ENCODE measurements at regions not wholly inside any gene's neighbourhood (a gene's known extent, or its start where the extent isn't known, plus 50 kb on each side); places are given as distances from the start of the nearest gene placed in this dataset.

GRCh38 chr6:28726569-28727309 lies 197.0 kb downstream of the TRIM27 start:
- ChIA-PET CTCF (no interaction called here), POLR2A (no interaction called here)

DNA sequence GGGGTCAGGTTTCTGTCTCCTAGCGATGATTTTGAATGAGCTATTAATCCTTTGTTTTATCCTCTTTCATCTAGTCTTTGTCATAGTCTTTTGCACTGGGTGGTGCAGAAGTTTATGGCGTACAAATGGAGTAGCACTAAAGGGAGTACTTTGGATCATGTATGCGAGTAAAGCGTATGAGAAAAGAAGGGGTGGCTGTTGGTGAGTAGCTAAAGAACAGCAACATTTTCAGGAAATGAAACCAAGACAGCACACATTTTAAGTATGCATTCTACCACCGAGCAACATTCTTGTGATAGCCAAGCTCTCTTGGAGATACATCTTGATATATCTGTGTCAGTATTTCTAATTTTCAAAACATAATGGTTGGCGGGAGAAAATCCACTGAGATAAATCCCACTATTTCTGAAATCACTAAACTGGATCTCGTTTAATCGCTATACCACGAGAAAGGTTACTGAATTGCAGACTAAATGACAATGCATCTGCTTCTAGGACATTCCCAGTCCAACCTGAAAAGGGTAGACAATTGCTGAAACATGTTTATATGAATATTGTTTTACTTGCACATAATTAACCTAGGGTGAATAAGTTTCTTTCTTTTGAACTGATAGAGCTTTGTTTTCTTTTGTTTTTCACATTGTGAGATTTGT lies 196.1 kb downstream of the TRIM27 start:
- ChIA-PET CTCF (interaction anchor here (0.5 kb wide), 1 partner anchor 19 kb away, joined by 7 read pairs; no protein-coding TSS in a partner anchor), POLR2A (interaction anchor here (0.7 kb wide), 1 partner anchor 13 kb away, joined by 3 read pairs; no protein-coding TSS in a partner anchor)

- ChIA-PET POLR2A (no interaction called here), CTCF (interaction anchor here (0.6 kb wide), 1 partner anchor 836 kb away, joined by 3 read pairs; no protein-coding TSS in a partner anchor)
These were observed 194.0 kb downstream of the TRIM27 start for GRCh38 chr6:28729501-28730402.

GRCh38 chr6:28732052-28732451 lies 191.7 kb downstream of the TRIM27 start:
- CTCF ChIA-PET = no interaction called here

GRCh38 chr6:28734443-28734959 lies 189.3 kb downstream of the TRIM27 start:
- CTCF ChIA-PET = no interaction called here
- POLR2A ChIA-PET = no interaction called here

More at GRCh38 chr6:28732052-28732451, 191.7 kb downstream of the TRIM27 start:
- POLR2A ChIA-PET = no interaction called here

DNA sequence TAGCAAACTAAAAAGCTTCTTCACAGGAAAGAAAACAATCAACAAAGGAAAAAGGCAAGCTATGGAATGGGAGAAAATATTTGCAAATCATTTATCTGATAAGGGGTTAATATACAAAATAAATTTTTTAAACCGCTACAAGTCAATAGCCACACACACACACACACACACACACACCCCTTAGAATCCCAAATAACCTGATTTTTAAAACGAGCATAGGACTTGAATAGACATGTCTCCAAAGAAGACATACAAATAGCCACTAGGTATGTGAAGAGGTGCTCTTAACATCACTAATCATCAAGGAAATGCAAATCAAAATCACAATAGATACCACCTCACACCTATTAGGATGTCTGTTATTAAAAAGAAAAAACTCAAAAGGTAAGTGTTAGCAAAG lies 187.7 kb downstream of the TRIM27 start:
- CTCF ChIA-PET = no interaction called here
- POLR2A ChIA-PET = no interaction called here

DNA sequence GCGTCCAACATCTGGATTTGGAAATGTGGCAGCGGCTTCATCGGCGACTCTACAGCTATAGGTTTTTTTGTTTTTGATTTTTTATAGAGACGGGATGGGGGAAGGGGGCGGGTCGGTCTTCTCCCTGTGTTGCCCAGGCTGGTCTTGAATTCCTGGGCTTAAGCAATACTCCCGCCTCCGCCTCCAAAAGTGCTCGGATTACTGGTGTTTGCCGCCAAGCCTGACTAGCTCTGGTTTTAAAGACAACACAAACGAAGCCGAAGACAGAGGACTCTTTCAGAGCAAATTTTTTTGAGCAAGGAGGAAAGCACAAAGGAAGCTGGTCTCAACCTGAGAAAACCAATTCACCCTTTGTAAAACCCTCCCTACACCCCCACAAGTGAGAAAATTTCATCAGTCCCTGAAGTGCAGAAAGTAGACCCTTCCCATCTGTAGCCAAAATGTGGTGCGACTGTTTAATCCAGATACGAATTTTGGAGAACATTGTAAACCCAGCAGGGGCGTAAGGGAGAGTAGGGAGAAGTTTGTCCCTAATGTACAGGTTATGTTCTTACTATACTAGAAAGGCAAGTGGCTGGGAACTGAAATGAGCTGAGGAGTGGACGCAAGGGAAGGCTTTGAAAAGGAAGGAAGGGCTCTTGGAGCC lies 185.9 kb downstream of the TRIM27 start:
- ChIA-PET CTCF (no interaction called here), POLR2A (no interaction called here)

- POLR2A ChIA-PET = no interaction called here
- CTCF ChIA-PET = no interaction called here
These were observed 185.4 kb downstream of the TRIM27 start for GRCh38 chr6:28738396-28738765.

DNA sequence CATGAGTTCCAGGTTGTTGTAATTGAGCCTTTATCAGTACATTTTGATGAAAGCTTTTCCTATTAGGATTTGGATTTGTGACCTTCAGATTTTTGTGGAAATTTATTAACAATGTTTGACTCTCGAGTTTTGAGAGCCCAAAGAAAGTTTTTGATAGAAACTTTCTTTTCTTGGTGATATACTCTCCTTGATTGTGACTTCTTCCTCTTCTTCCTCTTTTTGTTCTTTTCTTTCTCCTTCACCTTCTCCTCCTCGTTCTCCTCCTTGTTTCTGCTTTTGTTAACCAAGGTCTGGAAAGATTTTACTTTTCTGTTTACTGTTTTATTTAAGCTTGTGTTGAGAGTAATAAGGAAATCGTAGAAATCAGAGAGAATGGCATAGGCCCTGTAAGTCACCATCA lies 182.4 kb downstream of the TRIM27 start:
- POLR2A ChIA-PET = no interaction called here
- CTCF ChIA-PET = no interaction called here

GRCh38 chr6:28742668-28743270 lies 181.0 kb downstream of the TRIM27 start:
- CTCF ChIA-PET = no interaction called here

DNA sequence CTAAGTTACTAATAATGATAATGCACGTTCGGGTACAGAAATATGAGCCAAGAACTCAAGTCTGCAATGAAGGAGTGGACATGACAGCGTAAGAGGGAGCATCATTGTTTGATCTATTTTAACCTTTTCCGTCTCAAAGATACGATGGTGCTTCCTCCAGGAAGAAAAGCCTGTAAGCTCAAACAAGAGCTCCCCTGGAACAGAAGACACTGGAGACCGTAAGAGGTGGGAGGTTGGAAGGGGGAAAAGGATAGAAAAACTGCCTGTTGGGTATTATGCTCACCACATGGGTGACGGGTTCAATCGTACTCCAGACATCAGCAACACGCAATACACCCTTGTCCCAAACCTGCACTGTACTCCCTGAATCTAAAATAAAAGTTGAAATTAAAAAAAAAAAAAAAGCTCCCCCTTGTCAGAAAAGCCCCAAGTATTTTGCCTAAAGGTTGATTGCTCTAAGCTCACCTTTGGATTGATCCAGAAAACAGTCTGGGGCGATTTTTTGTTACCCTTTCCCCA lies 180.5 kb downstream of the TRIM27 start:
- CTCF ChIA-PET = no interaction called here

More at GRCh38 chr6:28742668-28743270, 181.0 kb downstream of the TRIM27 start:
- POLR2A ChIA-PET = no interaction called here

GRCh38 chr6:28747083-28747630 lies 176.6 kb downstream of the TRIM27 start:
- POLR2A ChIA-PET = interaction anchor here (0.5 kb wide), 1 partner anchor 237 kb away, joined by 4 read pairs; no protein-coding TSS in a partner anchor

More for the DNA sequence above, 180.5 kb downstream of the TRIM27 start:
- POLR2A ChIA-PET = no interaction called here

DNA sequence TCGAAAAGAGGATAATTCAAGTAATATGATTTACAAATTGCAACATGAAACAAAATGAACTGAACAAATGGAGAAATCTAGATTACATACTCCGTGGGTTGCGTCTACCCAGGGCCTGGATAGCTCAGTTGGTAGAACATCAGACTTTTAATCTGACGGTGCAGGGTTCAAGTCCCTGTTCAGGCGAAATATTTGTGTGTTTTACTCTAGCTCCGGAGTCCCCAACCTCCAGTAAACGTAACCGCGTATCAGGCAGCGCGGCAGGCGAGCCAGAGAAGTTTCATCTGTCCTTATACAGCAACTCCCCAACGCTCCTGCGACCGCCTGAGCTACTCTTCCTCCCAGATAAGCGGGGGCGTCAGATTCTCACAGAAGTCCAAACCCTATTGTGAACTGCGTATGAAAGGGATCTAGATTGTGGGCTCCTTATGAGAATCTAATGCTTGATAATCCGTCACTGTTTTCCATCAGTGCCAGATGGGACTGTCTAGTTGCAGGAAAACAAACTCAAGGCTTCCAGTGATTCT lies 176.1 kb downstream of the TRIM27 start:
- ChIA-PET CTCF (no interaction called here), POLR2A (interaction anchor here (0.5 kb wide), 1 partner anchor 236 kb away, joined by 4 read pairs; no protein-coding TSS in a partner anchor)

More at GRCh38 chr6:28747083-28747630, 176.6 kb downstream of the TRIM27 start:
- CTCF ChIA-PET = no interaction called here

DNA sequence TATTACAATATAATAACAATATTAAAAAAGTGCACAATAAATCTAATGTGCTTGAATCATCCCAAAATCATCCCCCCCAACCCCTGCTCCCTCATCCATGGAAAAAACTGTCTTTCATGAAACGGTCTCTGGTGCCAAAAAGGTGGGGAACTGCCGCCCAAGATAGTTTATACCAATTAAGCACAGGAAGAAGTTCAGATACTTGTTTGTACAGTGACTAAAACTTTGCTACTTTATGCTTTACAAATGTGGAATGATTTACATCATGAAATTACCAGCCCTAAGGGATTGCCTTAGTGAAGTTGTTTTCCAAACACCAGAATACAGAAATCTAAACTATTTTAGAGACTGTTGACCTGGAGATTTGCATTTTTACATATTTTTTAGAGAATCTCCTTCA lies 175.6 kb downstream of the TRIM27 start:
- ChIA-PET POLR2A (no interaction called here), CTCF (interaction anchor here (0.6 kb wide), 1 partner anchor 135 kb away, joined by 3 read pairs; no protein-coding TSS in a partner anchor)

GRCh38 chr6:28750926-28751458 lies 172.8 kb downstream of the TRIM27 start:
- CTCF ChIA-PET = no interaction called here
- POLR2A ChIA-PET = no interaction called here

DNA sequence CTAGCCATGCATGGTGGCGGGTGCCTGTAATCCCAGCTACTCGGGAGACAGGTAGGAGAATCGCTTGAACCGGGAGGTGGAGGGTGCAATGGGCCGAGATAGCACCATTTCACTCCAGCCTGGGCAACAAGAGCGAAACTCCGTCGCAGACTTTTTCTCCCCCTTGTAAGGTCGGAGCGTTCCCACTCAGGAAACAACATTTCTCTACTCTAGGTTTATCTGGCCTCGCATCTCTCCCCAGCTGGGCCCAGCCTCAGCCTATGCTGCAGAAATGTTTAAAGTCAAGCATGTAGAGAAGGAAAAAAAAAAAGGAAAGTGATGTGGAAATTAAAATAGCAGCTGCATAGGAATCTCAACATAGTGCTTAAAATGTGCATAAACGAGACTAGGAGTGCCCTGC lies 172.3 kb downstream of the TRIM27 start:
- CTCF ChIA-PET = no interaction called here
- POLR2A ChIA-PET = no interaction called here

DNA sequence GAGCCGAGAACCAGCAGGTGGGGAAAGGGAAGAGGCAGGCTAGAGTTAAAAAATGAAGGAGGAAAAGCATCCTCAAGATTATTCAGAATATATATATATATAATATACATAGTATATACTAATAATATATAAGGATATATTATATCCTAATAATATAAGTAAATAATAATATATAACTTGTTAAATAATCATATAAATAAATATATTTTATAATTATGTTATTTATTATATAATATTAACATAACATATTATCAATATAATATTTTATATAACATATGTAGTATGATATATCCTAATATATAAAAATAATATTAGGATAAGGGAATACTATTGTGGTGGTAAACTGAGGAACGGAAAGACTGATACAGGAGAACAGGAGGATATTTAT lies 171.8 kb downstream of the TRIM27 start:
- ChIA-PET CTCF (no interaction called here), POLR2A (no interaction called here)

DNA sequence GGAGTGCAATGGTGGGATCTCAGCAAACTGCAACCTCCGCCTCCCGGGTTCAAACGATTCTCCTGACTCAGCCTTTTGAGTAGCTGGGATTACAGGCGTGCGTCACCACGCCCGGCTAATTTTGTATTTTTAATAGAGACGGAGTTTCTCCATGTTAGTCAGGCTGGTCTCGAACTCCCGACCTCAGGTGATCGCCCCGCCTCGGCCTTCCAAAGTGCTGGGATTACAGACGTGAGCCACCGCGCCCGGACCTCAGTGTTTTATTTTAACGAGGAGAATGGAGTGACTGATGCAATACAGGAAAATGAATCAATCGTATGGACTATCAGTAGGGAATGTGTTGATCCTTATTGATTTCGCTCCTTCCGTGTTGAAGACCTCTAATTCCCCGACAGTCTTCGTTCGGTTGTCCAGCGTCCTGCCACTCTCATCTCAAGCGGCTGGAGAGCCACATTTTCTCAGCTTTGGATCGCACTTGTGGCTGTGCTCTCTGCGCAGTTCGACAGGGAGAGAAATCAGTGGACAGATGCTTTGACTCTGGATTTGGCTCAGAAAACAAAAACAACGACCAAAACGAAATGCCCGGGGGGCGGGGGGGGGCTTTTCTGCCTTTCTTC lies 166.2 kb downstream of the TRIM27 start:
- ChIA-PET POLR2A (no interaction called here), CTCF (no interaction called here)

Measured in activated CD8-positive, alpha-beta memory T cell treated with anti-CD3 and anti-CD28 coated beads for 36 hours (primary cell).